SHP77 treated with DMSO at 0.1 percent for 48 hours (cell line): ENCODE measurements at regions not wholly inside any gene's neighbourhood (a gene's known extent, or its start where the extent isn't known, plus 50 kb on each side); places are given as distances from the start of the nearest gene placed in this dataset.

ENCODE experiments used
- DNase-seq: peaks from one replicate; lab custom pipeline; 2025; lab: John Stamatoyannopoulos, UW

- no peak for DNase-seq
Measured at GRCh38 chr22:27393371-27393770, 408.2 kb downstream of the MN1 start.

GRCh38 chr22:27394806-27395404, 406.7 kb downstream of the MN1 start:
- no peak for DNase-seq

- no peak for DNase-seq
Measured at GRCh38 chr22:27397036-27397953, 404.3 kb downstream of the MN1 start.

- no peak for DNase-seq
Measured at GRCh38 chr22:27397954-27398342, 403.6 kb downstream of the MN1 start.

- DNase-seq = no peak
Measured at GRCh38 chr22:27399161-27399560, 402.4 kb downstream of the MN1 start.

GRCh38 chr22:27400811-27401210, 400.7 kb downstream of the MN1 start:
- DNase-seq = no peak

GRCh38 chr22:27401321-27401720, 400.2 kb downstream of the MN1 start:
- DNase-seq = no peak

- no peak for DNase-seq
Measured at GRCh38 chr22:27404441-27404840, 397.1 kb downstream of the MN1 start.

GRCh38 chr22:27405672-27406388, 395.7 kb downstream of the MN1 start:
- no peak for DNase-seq

GRCh38 chr22:27406389-27406861, 395.1 kb downstream of the MN1 start:
- DNase-seq = no peak

- no peak for DNase-seq
Measured at GRCh38 chr22:27407369-27407985, 394.1 kb downstream of the MN1 start.

GRCh38 chr22:27408068-27408467, 393.5 kb downstream of the MN1 start:
- no peak for DNase-seq

- no peak for DNase-seq
Measured at GRCh38 chr22:27409299-27409698, 392.3 kb downstream of the MN1 start.

- DNase-seq = no peak
Measured at GRCh38 chr22:27412866-27413445, 388.6 kb downstream of the MN1 start.

GRCh38 chr22:27413702-27414101, 387.9 kb downstream of the MN1 start:
- DNase-seq = no peak

- DNase-seq = no peak
Measured at GRCh38 chr22:27416511-27417420, 384.8 kb downstream of the MN1 start.

GRCh38 chr22:27417421-27417814, 384.1 kb downstream of the MN1 start:
- no peak for DNase-seq

- no peak for DNase-seq
Measured at GRCh38 chr22:27418261-27418660, 383.3 kb downstream of the MN1 start.

GRCh38 chr22:27419473-27419872, 382.1 kb downstream of the MN1 start:
- no peak for DNase-seq

GRCh38 chr22:27420195-27420816, 381.2 kb downstream of the MN1 start:
- no peak for DNase-seq
